GM23338 (cell line): ENCODE measurements at regions not wholly inside any gene's neighbourhood (a gene's known extent, or its start where the extent isn't known, plus 50 kb on each side); places are given as distances from the start of the nearest gene placed in this dataset.

Experiments
- ATAC-seq: fragments of 200-7000 bp; cut with Tn5 transposase; 3 replicates; pipeline ENCODE4 v1.9.1; 2020
- DNase-seq: peaks from one replicate; pipeline ENCODE4 v3.0.0-alpha.2; 2015; ENCODE audit warnings: low spot score
- H2AFZ ChIP-seq: fragments of 200-600 bp; sonication (generic); 2 replicates; pipeline ENCODE4 v1.8.0; 2016; ENCODE audit warnings: antibody characterized with exemption, mild to moderate bottlenecking, moderate library complexity
- H3F3A ChIP-seq: fragments of 200-600 bp; sonication (generic); replicated peaks from 2 replicates; pipeline ENCODE4 v1.8.0; 2017; ENCODE audit warnings: antibody characterized with exemption, mixed run types, low read depth
- H3K27ac ChIP-seq: fragments of 200-600 bp; sonication (generic); 2 replicates; pipeline ENCODE4 v1.6.1; 2016; ENCODE audit warnings: low read depth
- H3K27me3 ChIP-seq: fragments of 200-600 bp; sonication (generic); 2 replicates; pipeline ENCODE4 v1.8.0; 2016; ENCODE audit warnings: mild to moderate bottlenecking, mixed run types, moderate library complexity; ENCODE audit not compliant: insufficient read depth
- H3K36me3 ChIP-seq: fragments of 200-600 bp; sonication (generic); 2 replicates; pipeline ENCODE4 v1.8.0; 2016; ENCODE audit warnings: mild to moderate bottlenecking; ENCODE audit not compliant: insufficient read depth
- H3K4me1 ChIP-seq: fragments of 200-600 bp; sonication (generic); 2 replicates; pipeline ENCODE4 v1.8.0; 2016; ENCODE audit warnings: mild to moderate bottlenecking, moderate library complexity; ENCODE audit not compliant: insufficient read depth
- H3K4me2 ChIP-seq: fragments of 200-600 bp; sonication (generic); 2 replicates; pipeline ENCODE4 v1.7.1; 2017; ENCODE audit warnings: mixed run types
- H3K4me3 ChIP-seq: fragments of 200-600 bp; sonication (generic); 2 replicates; pipeline ENCODE4 v1.6.1; 2016; ENCODE audit warnings: mixed run types
- H3K79me2 ChIP-seq: fragments of 200-600 bp; sonication (generic); replicated peaks from 2 replicates; pipeline ENCODE4 v1.8.0; 2017; ENCODE audit warnings: mild to moderate bottlenecking; ENCODE audit not compliant: insufficient read depth
- H3K9me2 ChIP-seq: fragments of 200-600 bp; sonication (generic); 2 replicates; pipeline ENCODE4 v1.8.0; 2017; ENCODE audit not compliant: insufficient read depth
- H4K20me1 ChIP-seq: fragments of 200-600 bp; sonication (generic); replicated peaks from 2 replicates; pipeline ENCODE4 v1.8.0; 2017; ENCODE audit warnings: mild to moderate bottlenecking; ENCODE audit not compliant: insufficient read depth
- H3K27ac Mint-ChIP-seq: 2 replicates; pipeline ENCODE4 v1.8.0; 2020; ENCODE audit warnings: inconsistent platforms, mild to moderate bottlenecking, moderate library complexity, mixed read lengths
- H3K27me3 Mint-ChIP-seq: 3 replicates; pipeline ENCODE4 v1.8.0; 2022; ENCODE audit warnings: low read depth, mild to moderate bottlenecking, moderate library complexity, mixed read lengths, inconsistent platforms; ENCODE audit not compliant: insufficient read depth, poor library complexity
- H3K36me3 Mint-ChIP-seq: 3 replicates; pipeline ENCODE4 v1.8.0; 2021; ENCODE audit warnings: low read depth, mild to moderate bottlenecking, inconsistent platforms, moderate library complexity, mixed read lengths
- H3K4me1 Mint-ChIP-seq: 3 replicates; pipeline ENCODE4 v1.8.0; 2020; ENCODE audit warnings: mild to moderate bottlenecking, inconsistent platforms, mixed read lengths
- H3K4me3 Mint-ChIP-seq: 3 replicates; pipeline ENCODE4 v1.8.0; 2021; ENCODE audit warnings: moderate library complexity, mild to moderate bottlenecking, inconsistent platforms, mixed read lengths
- H3K9me3 Mint-ChIP-seq: 3 replicates; pipeline ENCODE4 v1.8.0; 2020; ENCODE audit warnings: moderate library complexity, mild to moderate bottlenecking, inconsistent platforms, mixed read lengths
- CREB1 ChIP-seq: fragments of 250-450 bp; sonication (Bioruptor Pico); IDR thresholded peaks from 2 replicates; pipeline ENCODE4 v1.5.0; 2020; ENCODE audit warnings: low read depth, mild to moderate bottlenecking, moderate library complexity
- EZH2 ChIP-seq: fragments of 200-600 bp; sonication (generic); IDR thresholded peaks from one replicate; pipeline ENCODE4 v1.8.0; 2017; ENCODE audit warnings: antibody characterized with exemption, mild to moderate bottlenecking, low read depth; ENCODE audit not compliant: unreplicated experiment
- EZH2phosphoT487 ChIP-seq: fragments of 200-600 bp; sonication (generic); IDR thresholded peaks from one replicate; pipeline ENCODE4 v1.8.1; 2018; ENCODE audit warnings: antibody characterized with exemption; ENCODE audit not compliant: unreplicated experiment
- JUNB ChIP-seq: IDR thresholded peaks from one replicate; pipeline ENCODE4 v1.6.1; 2016; ENCODE audit warnings: antibody characterized with exemption; ENCODE audit not compliant: unreplicated experiment
- NANOG ChIP-seq: IDR thresholded peaks from 2 replicates; pipeline ENCODE4 v1.6.1; 2016; ENCODE audit warnings: antibody characterized with exemption, borderline replicate concordance
- POLR2AphosphoS5 ChIP-seq: IDR thresholded peaks from 2 replicates; pipeline ENCODE4 v1.6.1; 2016; ENCODE audit warnings: antibody characterized with exemption, low read depth
- STAT1 ChIP-seq: IDR thresholded peaks from one replicate; pipeline ENCODE4 v1.6.1; 2016; ENCODE audit warnings: antibody characterized with exemption; ENCODE audit not compliant: unreplicated experiment
- ZNF114 ChIP-seq: fragments of 250-450 bp; sonication (Bioruptor Pico); IDR thresholded peaks from 2 replicates; pipeline ENCODE4 v1.5.0; 2020; ENCODE audit warnings: mild to moderate bottlenecking, moderate library complexity
- ZNF331 ChIP-seq: fragments of 250-450 bp; sonication (Bioruptor Pico); IDR thresholded peaks from 2 replicates; pipeline ENCODE4 v1.5.0; 2020; ENCODE audit warnings: low read depth, mild to moderate bottlenecking, moderate library complexity
- TF ChIP-seq, protein P1 (sequence below), 2 experiments: fragments of 200-600 bp in 1 of 2; sonication (generic) in 1 of 2; conservative IDR thresholded peaks; 2 replicates each; pipeline versions ENCODE4 v1.5.1 to v1.6.1; 2016 to 2017; ENCODE audit warnings: antibody characterized with exemption in 2 of 2, low read depth in 2 of 2, mild to moderate bottlenecking in 2 of 2, moderate library complexity in 1 of 2
- TF ChIP-seq, protein P2 (sequence below): fragments of 250-450 bp; sonication (Bioruptor Pico); IDR thresholded peaks from 2 replicates; pipeline ENCODE4 v1.5.0; 2020; ENCODE audit warnings: mild to moderate bottlenecking, moderate library complexity
- TF ChIP-seq, protein P3 (sequence below): IDR thresholded peaks from one replicate; pipeline ENCODE4 v1.6.1; 2018; ENCODE audit warnings: antibody characterized with exemption; ENCODE audit not compliant: unreplicated experiment
- TF ChIP-seq, protein P4 (sequence below): IDR thresholded peaks from 2 replicates; pipeline ENCODE4 v1.6.1; 2016; ENCODE audit warnings: antibody characterized with exemption

DNA sequence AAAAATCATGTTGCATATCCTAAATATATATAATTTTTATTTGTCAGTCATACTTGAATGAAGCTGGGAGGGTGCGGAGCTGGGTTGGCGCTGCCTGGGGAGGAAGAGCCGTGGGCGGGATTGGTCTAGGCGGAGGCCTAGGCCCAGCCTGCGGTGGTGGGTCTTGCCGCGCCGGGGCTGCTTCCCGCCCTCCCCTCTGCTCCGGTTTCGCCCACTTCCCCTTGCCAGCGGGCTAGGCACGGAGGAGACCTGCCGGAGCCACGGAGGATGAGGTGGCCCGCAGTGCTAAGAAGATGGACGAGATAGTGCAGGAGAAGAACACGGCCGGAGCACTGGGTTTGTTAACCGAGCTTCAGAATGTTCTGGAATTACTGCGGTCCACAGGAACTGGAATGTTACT, 54.0 kb upstream of the IGFBPL1 start:
- Mint-ChIP-seq H3K27me3 (no peaks in the 10 kb centered on the region), H3K27ac (no peak overlapping the region), H3K4me1 (peaks cover 11% of the 10 kb centered on the region), H3K36me3 (peaks cover 5% of the 10 kb centered on the region; the same call in 1 of the 3 replicates), H3K4me3 (no peak overlapping the region), H3K9me3 (peaks cover 3% of the 10 kb centered on the region; the same call in 1 of the 3 replicates)
- H3F3A ChIP-seq = peaks cover 6% of the 10 kb centered on the region; the same call in 1 of the 2 replicates
- H3K4me1 ChIP-seq = peaks cover 4% of the 10 kb centered on the region
- no peaks in the 10 kb centered on the region for H3K36me3 ChIP-seq
- no peaks in the 10 kb centered on the region for H3K9me2 ChIP-seq
- H3K27ac ChIP-seq = no peak overlapping the region
- no peaks in the 10 kb centered on the region for H3K79me2 ChIP-seq
- H3K4me3 ChIP-seq = no peak overlapping the region
- H2AFZ ChIP-seq = no peak overlapping the region
- DNase-seq = no peak
- no peak overlapping the region for H3K4me2 ChIP-seq
- H4K20me1 ChIP-seq = no peaks in the 10 kb centered on the region
- no peak for ATAC-seq
- TF ChIP-seq EZH2phosphoT487 (no peak), ZNF331 (CRISPR knock-in tag) (no peak), ZNF114 (CRISPR knock-in tag) (no peak), POLR2AphosphoS5 (no peak), STAT1 (no peak), NANOG (no peak), EZH2 (no peak), CREB1 (CRISPR knock-in tag) (no peak), JUNB (no peak)
- TF ChIP-seq, protein P1, sequence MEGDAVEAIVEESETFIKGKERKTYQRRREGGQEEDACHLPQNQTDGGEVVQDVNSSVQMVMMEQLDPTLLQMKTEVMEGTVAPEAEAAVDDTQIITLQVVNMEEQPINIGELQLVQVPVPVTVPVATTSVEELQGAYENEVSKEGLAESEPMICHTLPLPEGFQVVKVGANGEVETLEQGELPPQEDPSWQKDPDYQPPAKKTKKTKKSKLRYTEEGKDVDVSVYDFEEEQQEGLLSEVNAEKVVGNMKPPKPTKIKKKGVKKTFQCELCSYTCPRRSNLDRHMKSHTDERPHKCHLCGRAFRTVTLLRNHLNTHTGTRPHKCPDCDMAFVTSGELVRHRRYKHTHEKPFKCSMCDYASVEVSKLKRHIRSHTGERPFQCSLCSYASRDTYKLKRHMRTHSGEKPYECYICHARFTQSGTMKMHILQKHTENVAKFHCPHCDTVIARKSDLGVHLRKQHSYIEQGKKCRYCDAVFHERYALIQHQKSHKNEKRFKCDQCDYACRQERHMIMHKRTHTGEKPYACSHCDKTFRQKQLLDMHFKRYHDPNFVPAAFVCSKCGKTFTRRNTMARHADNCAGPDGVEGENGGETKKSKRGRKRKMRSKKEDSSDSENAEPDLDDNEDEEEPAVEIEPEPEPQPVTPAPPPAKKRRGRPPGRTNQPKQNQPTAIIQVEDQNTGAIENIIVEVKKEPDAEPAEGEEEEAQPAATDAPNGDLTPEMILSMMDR (conservative IDR thresholded peaks at IDR 0.05; ENCODE audit: low read depth in 2 of 2) = no peak
- TF ChIP-seq, protein P2, sequence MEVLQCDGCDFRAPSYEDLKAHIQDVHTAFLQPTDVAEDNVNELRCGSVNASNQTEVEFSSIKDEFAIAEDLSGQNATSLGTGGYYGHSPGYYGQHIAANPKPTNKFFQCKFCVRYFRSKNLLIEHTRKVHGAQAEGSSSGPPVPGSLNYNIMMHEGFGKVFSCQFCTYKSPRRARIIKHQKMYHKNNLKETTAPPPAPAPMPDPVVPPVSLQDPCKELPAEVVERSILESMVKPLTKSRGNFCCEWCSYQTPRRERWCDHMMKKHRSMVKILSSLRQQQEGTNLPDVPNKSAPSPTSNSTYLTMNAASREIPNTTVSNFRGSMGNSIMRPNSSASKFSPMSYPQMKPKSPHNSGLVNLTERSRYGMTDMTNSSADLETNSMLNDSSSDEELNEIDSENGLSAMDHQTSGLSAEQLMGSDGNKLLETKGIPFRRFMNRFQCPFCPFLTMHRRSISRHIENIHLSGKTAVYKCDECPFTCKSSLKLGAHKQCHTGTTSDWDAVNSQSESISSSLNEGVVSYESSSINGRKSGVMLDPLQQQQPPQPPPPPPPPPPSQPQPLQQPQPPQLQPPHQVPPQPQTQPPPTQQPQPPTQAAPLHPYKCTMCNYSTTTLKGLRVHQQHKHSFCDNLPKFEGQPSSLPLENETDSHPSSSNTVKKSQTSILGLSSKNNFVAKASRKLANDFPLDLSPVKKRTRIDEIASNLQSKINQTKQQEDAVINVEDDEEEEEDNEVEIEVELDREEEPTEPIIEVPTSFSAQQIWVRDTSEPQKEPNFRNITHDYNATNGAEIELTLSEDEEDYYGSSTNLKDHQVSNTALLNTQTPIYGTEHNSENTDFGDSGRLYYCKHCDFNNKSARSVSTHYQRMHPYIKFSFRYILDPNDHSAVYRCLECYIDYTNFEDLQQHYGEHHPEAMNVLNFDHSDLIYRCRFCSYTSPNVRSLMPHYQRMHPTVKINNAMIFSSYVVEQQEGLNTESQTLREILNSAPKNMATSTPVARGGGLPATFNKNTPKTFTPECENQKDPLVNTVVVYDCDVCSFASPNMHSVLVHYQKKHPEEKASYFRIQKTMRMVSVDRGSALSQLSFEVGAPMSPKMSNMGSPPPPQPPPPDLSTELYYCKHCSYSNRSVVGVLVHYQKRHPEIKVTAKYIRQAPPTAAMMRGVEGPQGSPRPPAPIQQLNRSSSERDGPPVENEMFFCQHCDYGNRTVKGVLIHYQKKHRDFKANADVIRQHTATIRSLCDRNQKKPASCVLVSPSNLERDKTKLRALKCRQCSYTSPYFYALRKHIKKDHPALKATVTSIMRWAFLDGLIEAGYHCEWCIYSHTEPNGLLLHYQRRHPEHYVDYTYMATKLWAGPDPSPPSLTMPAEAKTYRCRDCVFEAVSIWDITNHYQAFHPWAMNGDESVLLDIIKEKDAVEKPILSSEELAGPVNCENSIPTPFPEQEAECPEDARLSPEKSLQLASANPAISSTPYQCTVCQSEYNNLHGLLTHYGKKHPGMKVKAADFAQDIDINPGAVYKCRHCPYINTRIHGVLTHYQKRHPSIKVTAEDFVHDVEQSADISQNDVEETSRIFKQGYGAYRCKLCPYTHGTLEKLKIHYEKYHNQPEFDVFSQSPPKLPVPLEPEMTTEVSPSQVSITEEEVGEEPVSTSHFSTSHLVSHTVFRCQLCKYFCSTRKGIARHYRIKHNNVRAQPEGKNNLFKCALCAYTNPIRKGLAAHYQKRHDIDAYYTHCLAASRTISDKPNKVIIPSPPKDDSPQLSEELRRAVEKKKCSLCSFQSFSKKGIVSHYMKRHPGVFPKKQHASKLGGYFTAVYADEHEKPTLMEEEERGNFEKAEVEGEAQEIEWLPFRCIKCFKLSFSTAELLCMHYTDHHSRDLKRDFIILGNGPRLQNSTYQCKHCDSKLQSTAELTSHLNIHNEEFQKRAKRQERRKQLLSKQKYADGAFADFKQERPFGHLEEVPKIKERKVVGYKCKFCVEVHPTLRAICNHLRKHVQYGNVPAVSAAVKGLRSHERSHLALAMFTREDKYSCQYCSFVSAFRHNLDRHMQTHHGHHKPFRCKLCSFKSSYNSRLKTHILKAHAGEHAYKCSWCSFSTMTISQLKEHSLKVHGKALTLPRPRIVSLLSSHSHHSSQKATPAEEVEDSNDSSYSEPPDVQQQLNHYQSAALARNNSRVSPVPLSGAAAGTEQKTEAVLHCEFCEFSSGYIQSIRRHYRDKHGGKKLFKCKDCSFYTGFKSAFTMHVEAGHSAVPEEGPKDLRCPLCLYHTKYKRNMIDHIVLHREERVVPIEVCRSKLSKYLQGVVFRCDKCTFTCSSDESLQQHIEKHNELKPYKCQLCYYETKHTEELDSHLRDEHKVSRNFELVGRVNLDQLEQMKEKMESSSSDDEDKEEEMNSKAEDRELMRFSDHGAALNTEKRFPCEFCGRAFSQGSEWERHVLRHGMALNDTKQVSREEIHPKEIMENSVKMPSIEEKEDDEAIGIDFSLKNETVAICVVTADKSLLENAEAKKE (CRISPR knock-in tag) = no peak
- TF ChIP-seq, protein P3, sequence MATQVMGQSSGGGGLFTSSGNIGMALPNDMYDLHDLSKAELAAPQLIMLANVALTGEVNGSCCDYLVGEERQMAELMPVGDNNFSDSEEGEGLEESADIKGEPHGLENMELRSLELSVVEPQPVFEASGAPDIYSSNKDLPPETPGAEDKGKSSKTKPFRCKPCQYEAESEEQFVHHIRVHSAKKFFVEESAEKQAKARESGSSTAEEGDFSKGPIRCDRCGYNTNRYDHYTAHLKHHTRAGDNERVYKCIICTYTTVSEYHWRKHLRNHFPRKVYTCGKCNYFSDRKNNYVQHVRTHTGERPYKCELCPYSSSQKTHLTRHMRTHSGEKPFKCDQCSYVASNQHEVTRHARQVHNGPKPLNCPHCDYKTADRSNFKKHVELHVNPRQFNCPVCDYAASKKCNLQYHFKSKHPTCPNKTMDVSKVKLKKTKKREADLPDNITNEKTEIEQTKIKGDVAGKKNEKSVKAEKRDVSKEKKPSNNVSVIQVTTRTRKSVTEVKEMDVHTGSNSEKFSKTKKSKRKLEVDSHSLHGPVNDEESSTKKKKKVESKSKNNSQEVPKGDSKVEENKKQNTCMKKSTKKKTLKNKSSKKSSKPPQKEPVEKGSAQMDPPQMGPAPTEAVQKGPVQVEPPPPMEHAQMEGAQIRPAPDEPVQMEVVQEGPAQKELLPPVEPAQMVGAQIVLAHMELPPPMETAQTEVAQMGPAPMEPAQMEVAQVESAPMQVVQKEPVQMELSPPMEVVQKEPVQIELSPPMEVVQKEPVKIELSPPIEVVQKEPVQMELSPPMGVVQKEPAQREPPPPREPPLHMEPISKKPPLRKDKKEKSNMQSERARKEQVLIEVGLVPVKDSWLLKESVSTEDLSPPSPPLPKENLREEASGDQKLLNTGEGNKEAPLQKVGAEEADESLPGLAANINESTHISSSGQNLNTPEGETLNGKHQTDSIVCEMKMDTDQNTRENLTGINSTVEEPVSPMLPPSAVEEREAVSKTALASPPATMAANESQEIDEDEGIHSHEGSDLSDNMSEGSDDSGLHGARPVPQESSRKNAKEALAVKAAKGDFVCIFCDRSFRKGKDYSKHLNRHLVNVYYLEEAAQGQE = no peak
- TF ChIP-seq, protein P4, sequence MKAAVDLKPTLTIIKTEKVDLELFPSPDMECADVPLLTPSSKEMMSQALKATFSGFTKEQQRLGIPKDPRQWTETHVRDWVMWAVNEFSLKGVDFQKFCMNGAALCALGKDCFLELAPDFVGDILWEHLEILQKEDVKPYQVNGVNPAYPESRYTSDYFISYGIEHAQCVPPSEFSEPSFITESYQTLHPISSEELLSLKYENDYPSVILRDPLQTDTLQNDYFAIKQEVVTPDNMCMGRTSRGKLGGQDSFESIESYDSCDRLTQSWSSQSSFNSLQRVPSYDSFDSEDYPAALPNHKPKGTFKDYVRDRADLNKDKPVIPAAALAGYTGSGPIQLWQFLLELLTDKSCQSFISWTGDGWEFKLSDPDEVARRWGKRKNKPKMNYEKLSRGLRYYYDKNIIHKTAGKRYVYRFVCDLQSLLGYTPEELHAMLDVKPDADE = no peak
- H3K27me3 ChIP-seq = no peaks in the 10 kb centered on the region
